Keratinocyte (primary cell): ENCODE measurements at regions not wholly inside any gene's neighbourhood (a gene's known extent, or its start where the extent isn't known, plus 50 kb on each side); places are given as distances from the start of the nearest gene placed in this dataset.

Experiments used
- EZH2 ChIP-seq: IDR thresholded peaks from one replicate; pipeline ENCODE4 v1.6.1; 2012; ENCODE audit warnings: inconsistent platforms, mild to moderate bottlenecking, low read length, moderate library complexity
- TF ChIP-seq, protein P1 (sequence below), 3 experiments: IDR thresholded peaks in 1 of 3; conservative IDR thresholded peaks in 1 of 3; optimal IDR thresholded peaks in 1 of 3; 2 replicates in 2 of 3; 3 replicates in 1 of 3; pipeline versions ENCODE3 to v1.5.1; 2011; ENCODE audit warnings: low read length in 3 of 3, mild to moderate bottlenecking in 3 of 3, moderate library complexity in 2 of 3, control low read depth in 1 of 3, inconsistent platforms in 1 of 3; ENCODE audit not compliant: insufficient read depth in 2 of 3; ENCODE audit errors: extremely low read depth in 1 of 3

DNA sequence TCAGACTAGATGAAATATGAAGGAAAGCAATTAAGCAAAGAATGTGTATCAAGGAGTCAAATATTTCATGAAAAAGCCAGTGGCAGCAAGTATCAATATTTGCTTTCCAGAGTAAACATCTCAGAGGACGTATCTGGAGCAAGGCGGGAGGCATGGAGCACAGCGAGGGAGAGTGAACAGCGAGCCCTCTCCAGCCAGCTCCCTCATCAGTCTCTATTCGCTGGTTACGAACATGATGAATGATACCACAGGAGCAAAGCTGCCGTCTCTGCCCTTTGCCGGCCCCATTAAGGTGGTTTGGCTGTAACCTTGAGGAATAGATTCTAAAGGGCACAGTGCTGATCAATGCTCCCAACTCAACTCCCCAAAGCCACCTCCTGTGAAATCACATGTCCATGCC, 95.8 kb downstream of the CCNA1 start:
- TF ChIP-seq, protein P1, sequence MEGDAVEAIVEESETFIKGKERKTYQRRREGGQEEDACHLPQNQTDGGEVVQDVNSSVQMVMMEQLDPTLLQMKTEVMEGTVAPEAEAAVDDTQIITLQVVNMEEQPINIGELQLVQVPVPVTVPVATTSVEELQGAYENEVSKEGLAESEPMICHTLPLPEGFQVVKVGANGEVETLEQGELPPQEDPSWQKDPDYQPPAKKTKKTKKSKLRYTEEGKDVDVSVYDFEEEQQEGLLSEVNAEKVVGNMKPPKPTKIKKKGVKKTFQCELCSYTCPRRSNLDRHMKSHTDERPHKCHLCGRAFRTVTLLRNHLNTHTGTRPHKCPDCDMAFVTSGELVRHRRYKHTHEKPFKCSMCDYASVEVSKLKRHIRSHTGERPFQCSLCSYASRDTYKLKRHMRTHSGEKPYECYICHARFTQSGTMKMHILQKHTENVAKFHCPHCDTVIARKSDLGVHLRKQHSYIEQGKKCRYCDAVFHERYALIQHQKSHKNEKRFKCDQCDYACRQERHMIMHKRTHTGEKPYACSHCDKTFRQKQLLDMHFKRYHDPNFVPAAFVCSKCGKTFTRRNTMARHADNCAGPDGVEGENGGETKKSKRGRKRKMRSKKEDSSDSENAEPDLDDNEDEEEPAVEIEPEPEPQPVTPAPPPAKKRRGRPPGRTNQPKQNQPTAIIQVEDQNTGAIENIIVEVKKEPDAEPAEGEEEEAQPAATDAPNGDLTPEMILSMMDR (optimal IDR thresholded peaks at IDR 0.05 in 1 of 3, IDR thresholded peaks at IDR 0.05 in 1 of 3, conservative IDR thresholded peaks at IDR 0.05 in 1 of 3; ENCODE audit: extremely low read depth in 1 of 3, insufficient read depth in 2 of 3, low read length in 3 of 3): no peak
- no peak for TF ChIP-seq EZH2
